NCI-H1694 treated with DMSO at 0.1 percent for 48 hours (cell line): ENCODE measurements at regions not wholly inside any gene's neighbourhood (a gene's known extent, or its start where the extent isn't known, plus 50 kb on each side); places are given as distances from the start of the nearest gene placed in this dataset.

Source experiments
- DNase-seq: peaks from one replicate; lab custom pipeline; 2025; lab: John Stamatoyannopoulos, UW

- DNase-seq: no peak
These were observed 166.0 kb downstream of the OLFM1 start for GRCh38 chr9:135253305-135254004.

GRCh38 chr9:135254176-135255032 lies 166.9 kb downstream of the OLFM1 start:
- DNase-seq: no peak

GRCh38 chr9:135255033-135255840 lies 167.8 kb downstream of the OLFM1 start:
- DNase-seq: no peak

- DNase-seq: no peak
These were observed 168.5 kb downstream of the OLFM1 start for GRCh38 chr9:135255841-135256580.

- no peak for DNase-seq
These were observed 169.3 kb downstream of the OLFM1 start for GRCh38 chr9:135256581-135257354.

GRCh38 chr9:135258461-135258860 lies 171.0 kb downstream of the OLFM1 start:
- no peak for DNase-seq

- no peak for DNase-seq
These were observed 171.8 kb downstream of the OLFM1 start for GRCh38 chr9:135259273-135259672.

GRCh38 chr9:135260221-135261180 lies 173.0 kb downstream of the OLFM1 start:
- DNase-seq: no peak

- no peak for DNase-seq
These were observed 174.8 kb downstream of the OLFM1 start for GRCh38 chr9:135262248-135262647.

- no peak for DNase-seq
These were observed 176.0 kb downstream of the OLFM1 start for GRCh38 chr9:135263511-135263910.

GRCh38 chr9:135265931-135266330 lies 178.5 kb downstream of the OLFM1 start:
- DNase-seq: no peak

- DNase-seq: no peak
These were observed 179.8 kb downstream of the OLFM1 start for GRCh38 chr9:135267191-135267809.

- DNase-seq: no peak
These were observed 180.6 kb downstream of the OLFM1 start for GRCh38 chr9:135268031-135268430.

- DNase-seq: no peak
These were observed 181.5 kb downstream of the OLFM1 start for GRCh38 chr9:135268981-135269380.

- no peak for DNase-seq
These were observed 182.7 kb downstream of the OLFM1 start for GRCh38 chr9:135269912-135270830.

GRCh38 chr9:135271425-135271824 lies 184.0 kb downstream of the OLFM1 start:
- no peak for DNase-seq

GRCh38 chr9:135272608-135273007 lies 185.1 kb downstream of the OLFM1 start:
- no peak for DNase-seq

GRCh38 chr9:135273008-135273407 lies 185.5 kb downstream of the OLFM1 start:
- DNase-seq: peak; percentile 47
